CD14-positive monocyte (primary cell): ENCODE measurements at regions not wholly inside any gene's neighbourhood (a gene's known extent, or its start where the extent isn't known, plus 50 kb on each side); places are given as distances from the start of the nearest gene placed in this dataset.

ENCODE experiments used
- DNase-seq, 3 donors: peaks; one replicate each; pipeline ENCODE4 v3.0.0-alpha.2; 2011 to 2022
- H2AFZ ChIP-seq: 2 replicates; pipeline ENCODE4 v1.6.0; 2012; ENCODE audit warnings: mild to moderate bottlenecking, low read depth, low read length, inconsistent platforms; ENCODE audit not compliant: insufficient read depth, poor library complexity, severe bottlenecking
- H3K27ac ChIP-seq, 2 donors: 1 replicate in 1 of 2; 2 replicates in 1 of 2; pipeline ENCODE4 v1.5.1; 2012 to 2013; ENCODE audit warnings: low read length in 2 of 2, control low read depth in 1 of 2, inconsistent platforms in 1 of 2, low read depth in 1 of 2, mild to moderate bottlenecking in 1 of 2
- H3K27me3 ChIP-seq, 2 donors: one replicate each; pipeline versions ENCODE4 v1.6.0 to v1.6.1; 2011 to 2013; ENCODE audit warnings: low read length in 2 of 2; ENCODE audit not compliant: control insufficient read depth in 2 of 2, insufficient read depth in 2 of 2
- H3K36me3 ChIP-seq, 2 donors: replicated peaks in 1 of 2; 1 replicate in 1 of 2; 2 replicates in 1 of 2; pipeline versions ENCODE4 v1.5.1 to v1.6.1; 2012 to 2013; ENCODE audit warnings: low read length in 2 of 2, control low read depth in 1 of 2, inconsistent platforms in 1 of 2, mild to moderate bottlenecking in 1 of 2; ENCODE audit not compliant: insufficient read depth in 2 of 2, control insufficient read depth in 1 of 2
- H3K4me1 ChIP-seq, 2 donors: 1 replicate in 1 of 2; 2 replicates in 1 of 2; pipeline versions ENCODE4 v1.5.1 to v1.6.1; 2012 to 2013; ENCODE audit warnings: low read length in 2 of 2, control low read depth in 1 of 2, inconsistent platforms in 1 of 2, mild to moderate bottlenecking in 1 of 2, moderate library complexity in 1 of 2; ENCODE audit not compliant: insufficient read depth in 2 of 2, control insufficient read depth in 1 of 2
- H3K4me2 ChIP-seq: replicated peaks from 2 replicates; pipeline ENCODE3; 2012; ENCODE audit warnings: low read length, moderate library complexity, mild to moderate bottlenecking; ENCODE audit not compliant: poor library complexity, severe bottlenecking; ENCODE audit errors: extremely low read depth
- H3K4me3 ChIP-seq, 3 experiments: fragments of 200-600 bp in 1 of 3; sonication (generic) in 1 of 3; replicated peaks in 1 of 3; 1 replicate in 2 of 3; 2 replicates in 1 of 3; pipeline ENCODE4 v1.5.1; 2011 to 2013; ENCODE audit warnings: low read length in 3 of 3, mild to moderate bottlenecking in 3 of 3, control low read depth in 2 of 3, low read depth in 2 of 3, inconsistent platforms in 1 of 3, moderate library complexity in 1 of 3
- H3K79me2 ChIP-seq: 2 replicates; pipeline ENCODE4 v1.6.0; 2012; ENCODE audit warnings: mild to moderate bottlenecking, control low read depth, inconsistent platforms, low read length, moderate library complexity; ENCODE audit not compliant: insufficient read depth
- H3K9ac ChIP-seq: 2 replicates; pipeline ENCODE4 v1.6.0; 2017; ENCODE audit warnings: low read length, mild to moderate bottlenecking; ENCODE audit not compliant: insufficient read depth, poor library complexity, severe bottlenecking
- H3K9me3 ChIP-seq, 2 donors: replicated peaks in 1 of 2; 1 replicate in 1 of 2; 2 replicates in 1 of 2; pipeline versions ENCODE4 v1.5.1 to v1.6.1; 2012 to 2013; ENCODE audit warnings: low read length in 2 of 2, control low read depth in 1 of 2; ENCODE audit not compliant: control insufficient read depth in 1 of 2, insufficient read depth in 1 of 2
- H4K20me1 ChIP-seq: 2 replicates; pipeline ENCODE4 v1.6.0; 2012; ENCODE audit warnings: mild to moderate bottlenecking, low read length, control low read depth, moderate library complexity; ENCODE audit not compliant: insufficient read depth
- H3K27ac Mint-ChIP-seq, 7 donors: one replicate each; pipeline ENCODE4 v1.8.0; 2020; ENCODE audit warnings: mild to moderate bottlenecking in 7 of 7, mixed read lengths in 7 of 7, moderate library complexity in 6 of 7, inconsistent platforms in 2 of 7
- H3K27me3 Mint-ChIP-seq, 3 donors: one replicate each; pipeline ENCODE4 v1.8.0; 2021 to 2022; ENCODE audit warnings: low read depth in 3 of 3, mild to moderate bottlenecking in 3 of 3, mixed read lengths in 3 of 3, moderate library complexity in 3 of 3, inconsistent platforms in 1 of 3
- H3K36me3 Mint-ChIP-seq, 2 donors: one replicate each; pipeline ENCODE4 v1.8.0; 2020; ENCODE audit warnings: mixed read lengths in 2 of 2, inconsistent platforms in 1 of 2, mild to moderate bottlenecking in 1 of 2
- H3K4me1 Mint-ChIP-seq: one replicate; pipeline ENCODE4 v1.8.0; 2020; ENCODE audit warnings: mild to moderate bottlenecking, mixed read lengths
- H3K4me3 Mint-ChIP-seq, 2 donors: one replicate each; pipeline ENCODE4 v1.8.0; 2020; ENCODE audit warnings: mild to moderate bottlenecking in 2 of 2, mixed read lengths in 2 of 2, moderate library complexity in 1 of 2
- H3K9me3 Mint-ChIP-seq, 7 donors: one replicate each; pipeline ENCODE4 v1.8.0; 2020 to 2022; ENCODE audit warnings: mixed read lengths in 7 of 7, mild to moderate bottlenecking in 6 of 7, moderate library complexity in 6 of 7, inconsistent platforms in 2 of 7
- CTCF ChIP-seq: fragments of 200-600 bp; IDR thresholded peaks from one replicate; pipeline ENCODE4 v1.8.0; 2022; ENCODE audit warnings: antibody characterized with exemption, mild to moderate bottlenecking
- WGBS: methylation state at CpG from one replicate; pipeline ENCODE4 v1.1.5; 2013; ENCODE audit warnings: missing lambda C conversion rate; ENCODE audit not compliant: insufficient coverage; 5-methylcytosine and 5-hydroxymethylcytosine counted together
- intact Hi-C, 2 donors: fragments of 100-400 bp; cut with micrococcal nuclease; formaldehyde crosslinking; loops; one replicate each; pipeline versions ENCODE4 v1.15.0 to v1.15.1; 2023

- no peak overlapping the region for H3K27ac ChIP-seq
- no peak overlapping the region for H3K4me3 Mint-ChIP-seq
These were observed 213.3 kb upstream of the MMADHC start for GRCh38 chr2:149800624-149801542.

More at GRCh38 chr2:149800624-149801542, 213.3 kb upstream of the MMADHC start:
- Histone ChIP-seq H3K4me3 (no peak overlapping the region), H3K27me3 (no peaks in the 10 kb centered on the region), H3K4me2 (no peak overlapping the region), H3K4me1 (no peaks in the 10 kb centered on the region), H2AFZ (no peak overlapping the region), H3K9me3 (no peaks in the 10 kb centered on the region), H3K36me3 (no peaks in the 10 kb centered on the region), H3K9ac (no peak overlapping the region), H4K20me1 (no peaks in the 10 kb centered on the region), H3K79me2 (no peaks in the 10 kb centered on the region)
- TF ChIP-seq CTCF, result no peak
- DNase-seq, result no peak
- intact Hi-C loops, result no loop called here
- H3K36me3 Mint-ChIP-seq, result no peaks in the 10 kb centered on the region
- H3K27me3 Mint-ChIP-seq, result no peaks in the 10 kb centered on the region
- no peaks in the 10 kb centered on the region for H3K4me1 Mint-ChIP-seq
- WGBS, result 56% methylated on average over 2 of the region's 7 CpGs
- H3K9me3 Mint-ChIP-seq, result peaks cover 0 to 8% (median 4%) of the 10 kb centered on the region in 7 donors
- no peak overlapping the region for H3K27ac Mint-ChIP-seq
